DMS153 treated with DMSO at 0.1 percent for 48 hours (cell line): ENCODE measurements at regions not wholly inside any gene's neighbourhood (a gene's known extent, or its start where the extent isn't known, plus 50 kb on each side); places are given as distances from the start of the nearest gene placed in this dataset.

Experiments used
- DNase-seq: peaks from one replicate; lab custom pipeline; 2025; ENCODE audit not compliant: unreplicated experiment; lab: John Stamatoyannopoulos, UW

DNA sequence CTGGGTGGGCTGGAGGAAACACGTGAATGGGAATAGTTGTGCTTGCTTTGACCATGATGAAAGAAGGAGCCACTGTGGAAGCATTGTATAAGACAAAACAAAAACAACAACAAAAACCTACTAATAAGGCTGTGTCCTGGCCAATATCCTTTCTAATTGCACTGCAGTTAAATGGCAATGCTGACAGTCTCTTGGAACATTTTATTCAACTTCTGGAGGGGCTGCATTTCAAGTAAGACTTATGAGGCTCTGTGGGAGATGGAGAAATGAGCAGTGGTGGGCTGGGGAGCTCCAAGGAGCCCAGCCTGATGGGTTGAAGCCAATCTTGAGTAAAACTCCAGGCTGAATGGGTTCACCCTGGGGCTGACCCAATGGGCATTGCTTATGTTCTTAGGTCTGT, 99.8 kb upstream of the ROPN1 start:
- no peak for DNase-seq

DNA sequence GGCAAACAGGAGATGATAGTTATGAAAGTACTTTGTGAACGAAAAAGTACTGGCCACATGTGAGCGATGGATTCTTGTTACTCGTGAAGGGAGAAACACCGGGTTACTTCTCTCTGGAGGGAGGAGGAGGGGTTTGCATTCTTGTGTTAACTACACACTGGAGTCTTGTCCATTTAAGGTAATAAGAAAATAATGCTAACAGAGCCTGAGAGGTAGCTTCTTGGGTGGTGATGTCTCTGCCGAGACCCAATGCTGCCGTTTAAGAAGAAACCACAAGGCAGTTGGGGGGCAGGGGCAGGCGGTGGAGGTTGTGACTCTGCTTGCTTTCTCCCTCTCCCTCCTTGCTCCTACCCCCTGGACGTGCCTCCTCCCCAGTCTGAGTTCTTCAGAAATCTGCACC, 100.9 kb upstream of the ROPN1 start:
- no peak for DNase-seq

DNA sequence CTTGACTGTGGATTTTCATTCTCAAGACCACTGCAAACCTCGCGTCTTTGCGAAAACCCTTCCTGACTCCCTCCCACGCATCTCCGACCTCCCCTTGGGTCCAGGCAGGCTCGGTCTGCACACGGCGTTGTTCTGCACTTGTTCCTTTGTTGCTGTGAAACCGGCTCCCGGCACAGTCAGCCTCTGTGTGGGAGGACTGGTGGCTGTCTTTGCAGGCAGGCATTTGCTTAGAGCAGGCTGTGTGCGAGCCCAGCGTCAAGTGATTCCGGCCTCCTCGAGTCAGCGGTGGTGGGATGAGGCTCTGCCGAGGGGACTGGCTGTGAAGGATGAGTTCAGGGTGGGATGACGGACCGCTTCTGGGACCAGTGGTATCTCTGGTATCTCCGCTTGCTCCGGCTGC, 102.6 kb upstream of the ROPN1 start:
- DNase-seq: no peak

DNA sequence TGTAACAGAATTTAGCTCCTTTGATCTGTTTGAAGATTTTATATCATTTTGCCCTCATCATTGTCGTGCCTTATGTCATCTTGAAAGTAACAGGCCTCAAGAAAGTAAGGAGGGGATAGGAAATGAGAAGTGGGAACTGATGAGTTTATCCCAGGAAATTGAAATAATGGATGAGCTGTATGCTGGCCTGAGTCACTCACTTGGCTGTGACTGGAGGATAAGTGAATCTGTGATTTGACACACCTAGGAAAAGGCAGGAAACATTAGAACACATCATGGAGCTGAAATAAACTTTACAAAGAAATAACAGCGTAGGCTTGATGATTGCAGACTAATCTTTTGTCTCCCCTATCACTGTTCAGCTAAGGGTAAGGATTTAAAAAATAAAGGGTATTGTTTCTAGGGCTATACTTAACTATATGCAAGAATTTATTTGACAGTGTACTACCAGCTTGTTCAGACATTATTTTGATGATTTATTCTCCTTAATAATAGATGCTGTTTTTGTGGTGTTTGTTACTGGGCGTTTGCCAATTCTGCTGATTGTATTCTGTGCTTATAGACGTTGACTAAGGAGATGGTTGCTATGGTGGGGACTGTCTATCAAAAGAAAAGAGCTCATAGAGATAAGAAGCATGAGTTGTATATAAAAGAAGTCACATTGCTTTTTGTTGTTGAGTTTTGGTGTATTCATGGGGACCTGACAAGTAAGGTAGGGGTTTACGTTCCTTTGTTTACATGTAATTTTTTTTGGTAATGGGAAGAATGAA, 105.6 kb upstream of the ROPN1 start:
- DNase-seq: peak; percentile 32

DNA sequence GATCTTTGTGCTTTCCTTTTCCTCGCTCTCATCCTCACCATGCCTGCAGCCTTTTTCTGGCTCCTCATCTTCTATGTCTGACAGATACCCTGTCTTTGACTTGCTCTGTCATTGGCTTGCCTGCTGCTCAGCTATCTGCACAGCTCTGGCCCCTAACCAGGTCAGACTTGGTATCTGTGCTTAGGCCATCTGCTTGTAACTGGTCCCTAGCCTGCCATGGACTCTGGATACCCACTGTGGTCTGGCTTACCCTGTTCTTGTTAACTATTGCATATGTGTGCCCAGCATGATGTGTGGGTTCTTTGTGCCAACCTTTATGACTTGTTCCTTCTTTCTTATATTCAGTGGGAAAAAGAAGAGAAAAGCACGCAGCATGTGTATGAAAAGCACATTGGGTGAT, 109.7 kb upstream of the ROPN1 start:
- no peak for DNase-seq

DNA sequence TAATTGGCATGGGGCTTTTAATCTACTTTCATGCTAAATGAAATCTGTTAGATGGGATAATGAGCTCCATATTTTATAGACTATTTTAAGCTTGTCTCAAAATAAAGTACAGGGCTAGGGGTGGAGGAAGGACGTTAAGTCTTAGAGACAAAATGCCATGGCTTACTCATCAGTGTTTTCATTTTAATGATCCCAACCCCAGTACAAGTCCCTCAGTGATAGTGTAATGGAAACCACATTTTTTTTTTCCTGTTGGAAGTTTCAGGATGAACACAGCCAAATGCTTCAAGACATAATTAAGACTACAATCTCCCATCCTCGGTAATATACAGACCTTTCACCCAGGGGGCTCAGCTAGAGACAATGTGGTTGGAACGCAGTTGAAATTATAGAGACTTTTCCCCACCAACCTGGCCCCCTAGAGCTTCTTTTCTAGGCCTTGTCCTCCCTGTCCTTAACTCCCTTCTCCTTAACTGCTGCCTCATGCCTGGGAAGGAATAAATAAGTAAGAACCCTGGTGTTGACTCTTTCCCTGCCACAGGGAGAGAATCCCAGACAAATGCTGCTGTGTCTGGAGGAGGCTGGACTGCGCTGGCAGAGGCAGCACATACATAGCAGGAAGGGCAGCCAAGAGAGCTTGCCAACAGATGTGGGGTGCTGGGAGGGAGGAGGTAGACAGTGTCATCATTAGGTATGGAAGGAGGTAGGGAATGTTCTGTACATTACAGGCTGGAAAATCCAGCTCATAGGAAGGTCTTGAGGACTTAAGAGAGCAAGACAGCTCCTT, 115.4 kb upstream of the ROPN1 start:
- DNase-seq: no peak

DNA sequence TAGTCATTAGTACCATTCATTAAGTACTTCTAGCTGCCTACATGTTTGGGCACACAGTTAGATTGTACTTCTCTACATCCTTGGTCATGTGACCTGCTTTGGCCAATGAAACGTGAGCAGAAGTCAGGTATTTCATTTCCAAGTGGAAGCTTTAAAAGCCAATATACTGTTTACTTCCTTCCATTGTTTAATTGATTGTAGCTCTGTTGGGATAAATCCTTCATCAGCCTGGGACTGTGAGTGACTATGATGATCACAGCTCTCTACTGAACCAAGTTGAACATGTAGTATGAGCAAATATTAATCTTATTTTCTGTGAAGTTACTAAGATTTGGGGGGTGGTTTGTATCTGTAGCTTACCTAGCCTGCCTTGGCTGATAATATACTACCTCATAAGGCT, 116.5 kb upstream of the ROPN1 start:
- no peak for DNase-seq

DNA sequence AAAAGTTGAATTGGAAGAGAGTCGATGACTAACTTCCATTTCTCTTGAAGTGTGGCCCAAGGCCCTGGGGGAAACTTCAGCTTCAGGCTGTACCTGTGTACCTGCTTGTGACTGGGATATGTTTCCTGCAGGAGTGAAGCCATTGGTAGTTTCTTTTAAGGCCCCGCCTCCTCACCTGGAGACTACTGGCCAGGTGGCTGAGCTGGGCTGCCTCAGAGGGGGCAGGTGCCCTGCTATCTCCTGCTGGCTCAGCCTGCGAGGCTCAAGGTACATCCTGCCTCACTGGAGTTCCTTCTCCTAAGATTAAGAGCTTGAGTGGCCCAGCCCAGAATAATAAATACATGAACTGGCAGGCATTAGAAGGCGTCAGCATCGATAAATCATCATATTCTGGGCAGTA, 121.6 kb upstream of the ROPN1 start:
- no peak for DNase-seq

DNA sequence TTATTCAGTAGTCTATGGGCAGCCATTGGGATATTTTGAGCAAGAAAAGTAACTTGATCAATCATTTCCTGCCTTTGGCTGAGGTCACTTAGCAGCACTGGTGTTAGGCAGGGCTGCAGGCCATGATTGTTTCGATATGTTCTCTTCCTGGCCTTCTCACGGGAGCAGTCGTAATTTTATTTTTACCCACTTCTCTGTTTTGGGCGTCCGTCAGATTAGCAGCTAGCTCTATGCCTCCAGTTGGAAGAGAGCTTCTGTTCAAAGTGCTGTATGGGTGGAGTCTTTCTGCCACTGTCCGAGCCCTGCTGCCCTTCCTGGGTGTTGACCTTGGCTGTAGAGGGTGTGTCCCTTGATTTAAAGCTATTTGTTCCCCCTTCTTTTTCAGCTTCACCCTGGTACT, 123.4 kb upstream of the ROPN1 start:
- DNase-seq: no peak

DNA sequence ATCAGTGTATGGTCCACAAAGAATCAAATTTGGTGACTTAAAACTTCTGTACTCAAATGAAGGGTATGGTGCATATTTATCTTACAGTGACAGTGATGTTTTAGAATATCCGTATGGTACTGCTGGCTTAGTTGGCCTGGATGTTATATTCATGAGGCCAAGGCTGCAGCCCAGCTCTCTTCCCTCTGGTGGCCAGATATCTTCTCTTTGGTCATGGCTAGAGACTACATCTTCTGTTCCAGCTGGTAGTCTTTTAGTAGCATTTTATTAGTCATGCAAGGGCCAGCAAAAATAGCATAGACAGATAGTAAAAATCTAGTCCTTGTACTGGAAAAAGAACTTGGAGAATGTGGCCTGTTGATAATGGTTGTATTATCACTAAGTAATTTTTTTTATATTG, 124.0 kb upstream of the ROPN1 start:
- no peak for DNase-seq

DNA sequence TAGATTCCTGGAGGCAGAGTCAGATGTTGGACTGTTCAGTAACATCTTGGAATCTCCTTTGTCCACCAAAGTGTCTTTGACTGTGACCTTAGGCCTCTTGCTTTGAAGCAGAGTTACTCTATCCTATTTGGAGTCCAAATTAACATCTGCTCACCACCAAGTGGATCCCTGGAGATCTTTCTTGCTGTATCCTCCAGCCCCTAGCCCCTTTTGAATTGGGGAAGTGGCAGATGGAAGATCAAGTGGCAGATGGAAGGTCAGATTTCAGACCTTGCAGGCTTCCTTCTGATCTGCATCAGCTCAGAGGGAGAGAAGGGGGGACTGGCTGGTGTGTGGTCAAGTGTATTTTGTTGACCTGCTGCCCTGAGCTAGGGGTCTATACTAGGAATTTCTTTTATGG, 125.0 kb upstream of the ROPN1 start:
- no peak for DNase-seq

DNA sequence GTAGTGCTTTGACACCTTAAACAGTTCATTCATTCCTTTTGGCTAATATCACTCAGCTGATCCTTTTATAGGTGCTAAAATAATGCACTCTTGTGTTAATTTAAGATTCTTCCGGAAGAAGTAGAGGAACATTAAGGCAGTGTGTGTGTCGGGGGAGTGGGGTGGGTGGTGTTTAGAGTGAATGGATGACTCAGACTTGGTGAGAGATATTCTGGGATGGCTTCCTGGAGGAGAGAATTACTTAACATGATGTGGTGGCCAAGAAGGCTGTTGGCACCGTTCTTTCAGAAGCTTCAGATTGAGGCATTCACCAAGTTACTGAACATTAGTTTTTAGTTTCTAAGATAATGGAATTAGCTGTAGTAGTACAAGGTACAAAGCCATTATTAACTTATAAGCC, 125.6 kb upstream of the ROPN1 start:
- DNase-seq: no peak

DNA sequence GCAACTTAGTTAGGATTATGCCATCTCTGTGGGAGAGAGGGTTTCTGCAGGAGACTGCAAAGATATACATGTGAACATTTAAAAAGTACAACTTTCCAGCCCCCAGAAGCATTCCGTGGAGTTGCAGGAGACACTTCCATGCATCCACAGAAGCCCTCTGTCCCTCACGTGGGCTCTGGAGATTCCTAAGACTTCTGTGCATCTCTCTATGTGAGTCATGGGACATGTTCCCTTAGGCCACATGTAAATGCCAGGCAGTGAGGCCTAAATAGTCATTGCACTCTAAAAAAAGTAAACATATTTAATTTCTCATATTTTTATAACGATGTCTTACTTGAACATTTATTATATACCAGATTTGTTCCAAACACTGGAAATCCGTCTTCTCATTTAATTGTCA, 126.5 kb upstream of the ROPN1 start:
- no peak for DNase-seq

DNA sequence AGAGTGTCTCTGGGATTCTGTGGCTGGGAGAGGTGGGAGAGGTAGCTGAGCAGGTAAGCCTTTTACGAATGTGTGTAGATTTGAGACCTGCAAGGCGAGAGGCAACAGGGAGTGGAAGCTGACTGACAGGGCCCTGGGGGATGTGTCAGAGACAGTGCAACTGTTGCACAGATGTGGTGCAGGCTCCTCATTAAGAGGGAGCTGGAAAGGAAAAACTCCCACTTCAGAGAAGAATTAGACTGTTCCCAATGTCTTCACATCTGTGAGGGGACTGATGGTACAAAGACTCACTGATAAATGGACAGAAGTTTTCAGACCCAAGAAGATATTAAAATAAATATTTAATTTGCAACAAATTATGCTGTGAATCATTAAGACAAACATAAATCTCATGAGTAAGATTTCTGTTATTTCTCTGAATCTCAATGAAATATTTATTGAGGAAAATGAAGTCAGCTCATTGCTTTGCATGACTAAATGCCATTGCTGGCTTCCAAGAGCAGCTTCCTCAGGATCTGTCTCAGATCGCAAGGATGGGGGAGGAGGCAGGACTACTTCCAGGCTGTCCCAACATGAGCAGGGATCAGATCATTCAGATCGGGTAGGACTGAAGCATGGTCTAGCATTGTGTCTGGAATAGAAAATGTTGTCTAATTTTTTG, 127.3 kb upstream of the ROPN1 start:
- no peak for DNase-seq

DNA sequence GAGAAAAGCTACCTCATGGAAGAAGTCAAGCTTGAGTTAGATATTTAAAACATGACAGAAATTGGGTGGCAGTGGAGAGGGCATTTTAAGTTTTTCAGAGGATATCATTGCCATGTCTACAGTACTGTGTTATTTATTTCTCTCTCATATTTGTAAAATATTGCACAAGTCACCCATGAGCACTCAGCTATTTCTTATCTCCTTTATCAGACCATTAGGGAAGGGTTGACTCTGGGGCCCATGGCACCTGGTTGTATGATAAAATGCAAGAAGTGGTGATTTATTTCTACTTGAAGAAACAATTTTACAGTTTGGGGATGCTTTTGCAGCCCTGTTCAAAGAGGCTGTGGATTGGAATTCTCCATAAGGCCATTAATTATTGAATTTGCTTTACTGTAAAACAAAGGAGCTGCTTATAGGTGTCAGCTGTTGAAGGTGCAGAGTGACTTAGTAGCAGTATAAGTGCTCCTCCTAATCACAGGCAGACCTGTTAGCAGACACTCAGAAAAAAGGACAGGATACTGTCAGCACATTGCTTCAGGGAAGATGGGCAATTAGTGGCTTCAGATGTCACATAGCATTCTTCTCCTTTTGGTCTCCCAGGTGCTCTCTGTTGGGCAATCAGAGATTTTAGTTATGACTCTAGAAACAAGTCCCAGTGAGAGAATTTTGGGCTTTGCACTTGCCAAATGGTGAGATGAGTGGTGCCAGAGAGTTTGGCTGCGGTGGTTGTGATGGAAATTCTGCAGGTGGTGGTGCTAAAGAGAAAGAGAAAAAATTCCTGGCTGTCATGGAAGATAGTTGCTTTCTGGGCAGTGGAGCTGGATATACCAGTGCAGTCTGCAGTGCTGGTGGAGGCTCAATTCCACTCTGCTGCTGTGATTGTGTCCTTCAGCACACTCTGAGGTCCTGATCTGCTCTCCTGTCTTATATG, 129.7 kb upstream of the ROPN1 start:
- no peak for DNase-seq

DNA sequence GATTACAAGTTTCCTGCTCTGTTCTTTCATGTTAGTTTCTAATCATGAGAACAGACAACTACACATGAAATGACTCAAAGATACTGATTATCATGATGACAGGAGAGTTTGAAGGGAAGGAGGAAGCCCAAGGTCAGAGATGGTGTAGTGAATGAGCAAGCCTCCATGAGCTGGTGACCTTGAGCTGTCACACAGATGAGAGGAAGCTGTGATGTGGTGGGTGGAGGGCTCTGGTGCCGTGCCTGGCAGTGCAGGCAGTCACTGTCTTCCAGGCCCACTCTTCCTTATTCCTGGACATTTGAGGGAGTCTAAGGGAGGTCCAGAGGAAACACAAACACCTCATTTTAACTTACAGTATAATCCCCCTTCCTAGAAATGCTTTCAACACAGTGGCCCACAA, 133.4 kb upstream of the ROPN1 start:
- DNase-seq: no peak

DNA sequence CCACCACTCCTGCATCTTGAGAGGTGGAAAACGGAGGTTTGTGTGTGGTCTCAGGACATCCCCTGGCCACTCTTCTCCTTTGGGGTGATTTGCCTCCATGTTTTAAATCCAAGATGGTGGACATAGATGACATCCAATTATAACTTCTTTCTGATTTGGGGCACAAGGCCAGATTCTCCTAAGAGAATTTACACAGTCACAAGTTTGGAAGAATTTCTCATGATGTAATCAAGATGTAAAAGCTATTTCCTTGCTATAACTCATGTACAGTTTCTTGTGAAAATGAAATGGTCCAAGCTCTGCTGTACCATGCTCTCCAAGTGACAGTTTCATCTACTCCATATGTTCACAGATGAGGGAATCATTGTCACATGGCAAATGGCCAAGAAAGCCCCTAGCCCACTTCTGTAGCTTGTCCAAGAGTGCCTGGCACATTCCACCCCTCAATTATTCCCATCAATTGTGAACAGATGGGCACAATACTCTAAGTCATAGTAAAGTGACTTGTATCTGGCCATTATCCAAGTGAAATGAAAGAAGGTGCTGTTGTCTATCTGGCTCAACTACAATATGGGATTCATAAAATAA, 134.6 kb upstream of the ROPN1 start:
- DNase-seq: no peak

DNA sequence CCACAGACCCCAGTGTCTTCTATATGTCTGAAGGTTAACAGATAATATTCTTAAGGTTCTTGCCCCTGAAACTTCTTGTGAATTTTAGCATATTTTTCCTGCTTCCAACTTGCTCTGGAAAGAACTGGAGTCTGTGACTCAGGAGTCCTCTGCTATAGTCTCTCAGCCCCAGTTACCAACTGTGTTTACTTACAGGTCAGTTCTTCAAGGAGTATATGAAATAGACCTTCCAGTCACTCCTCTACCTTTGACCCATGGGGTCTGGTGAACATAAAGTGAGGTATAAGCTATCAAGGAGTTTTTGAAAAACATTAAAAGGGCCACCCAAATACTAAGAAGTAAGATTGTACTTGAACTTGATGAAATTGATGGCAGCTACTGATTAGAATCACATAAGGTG, 139.2 kb upstream of the ROPN1 start:
- no peak for DNase-seq

DNA sequence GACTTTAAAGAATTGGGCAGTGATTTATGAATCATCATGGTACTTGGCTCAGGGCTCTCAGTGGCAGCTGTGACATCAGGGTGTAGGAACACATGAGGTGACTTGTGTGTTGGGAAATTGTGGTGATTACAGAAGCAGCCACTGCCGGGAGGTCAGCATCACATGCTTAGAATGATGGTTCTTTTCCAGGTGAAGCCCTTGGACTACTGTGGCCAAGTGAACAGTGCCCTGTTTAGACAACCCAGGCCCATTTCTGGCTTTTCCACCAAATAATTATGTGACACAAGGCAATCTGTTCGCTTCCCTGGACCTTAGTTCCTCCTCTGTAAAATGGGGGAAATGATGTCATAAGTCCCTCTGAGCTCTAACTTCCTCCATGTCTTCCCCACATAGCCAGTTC, 139.7 kb upstream of the ROPN1 start:
- DNase-seq: no peak

DNA sequence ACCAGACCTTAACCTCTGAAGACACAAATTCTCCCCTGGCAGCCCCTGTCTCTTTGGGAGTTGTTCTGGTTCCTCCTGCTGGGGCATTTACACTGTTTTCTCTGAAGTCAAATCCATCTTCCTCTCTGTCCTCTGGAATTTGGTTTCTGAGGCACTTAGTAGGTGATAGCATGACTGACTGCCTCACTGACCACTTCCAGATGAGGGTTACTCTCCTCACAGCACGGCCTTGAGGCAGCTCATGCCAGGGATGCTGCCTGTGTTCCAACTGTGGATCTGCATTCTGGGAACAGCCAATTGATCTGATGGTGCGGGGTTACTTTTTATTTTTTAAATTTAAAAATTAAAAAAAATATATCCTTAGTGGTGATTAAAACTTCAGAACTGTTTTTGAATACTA, 140.9 kb upstream of the ROPN1 start:
- no peak for DNase-seq
